ENCODE measurements at regions not wholly inside any gene's neighbourhood (a gene's known extent, or its start where the extent isn't known, plus 50 kb on each side); places are given as distances from the start of the nearest gene placed in this dataset.

- TF ChIP-seq CTCF (IDR thresholded peaks at IDR 0.05) = no peak
- no peak for TF ChIP-seq POLR2A (IDR thresholded peaks at IDR 0.05)
These were observed 55.5 kb upstream of the HES1 start for GRCh38 chr3:194080436-194080835.
